ENCODE measurements at regions not wholly inside any gene's neighbourhood (a gene's known extent, or its start where the extent isn't known, plus 50 kb on each side); places are given as distances from the start of the nearest gene placed in this dataset.

GRCh38 chr2:145020694-145021093 is 500.8 kb upstream of the ZEB2 start:
- H3K27me3 Mint-ChIP-seq (ENCODE audit: low read depth): no peaks in the 10 kb centered on the region
- H3K27ac Mint-ChIP-seq: no peak overlapping the region

GRCh38 chr2:145020139-145020538 is 500.2 kb upstream of the ZEB2 start:
- H3K27me3 Mint-ChIP-seq (ENCODE audit: low read depth): no peaks in the 10 kb centered on the region
- H3K36me3 Mint-ChIP-seq (ENCODE audit: low read depth): no peaks in the 10 kb centered on the region
- peaks cover 20% of the 10 kb centered on the region for H3K4me1 Mint-ChIP-seq
- no peak for TF ChIP-seq CTCF (IDR thresholded peaks at IDR 0.05; ENCODE audit: unreplicated experiment in 3 of 3)
- H3K27ac Mint-ChIP-seq: no peak overlapping the region
- H3K4me3 Mint-ChIP-seq: no peak overlapping the region
- peaks cover 3% of the 10 kb centered on the region for H3K9me3 Mint-ChIP-seq

More at GRCh38 chr2:145020694-145021093, 500.8 kb upstream of the ZEB2 start:
- Mint-ChIP-seq H3K9me3 (peaks cover 3% of the 10 kb centered on the region), H3K4me1 (peaks cover 20% of the 10 kb centered on the region), H3K4me3 (no peak overlapping the region), H3K36me3 (ENCODE audit: low read depth) (no peaks in the 10 kb centered on the region)
- no peak for TF ChIP-seq CTCF (IDR thresholded peaks at IDR 0.05; ENCODE audit: unreplicated experiment in 3 of 3)

GRCh38 chr2:145018502-145018901 is 498.6 kb upstream of the ZEB2 start:
- H3K36me3 Mint-ChIP-seq (ENCODE audit: low read depth): no peaks in the 10 kb centered on the region
- H3K27me3 Mint-ChIP-seq (ENCODE audit: low read depth): no peaks in the 10 kb centered on the region
- H3K4me1 Mint-ChIP-seq: peaks cover 20% of the 10 kb centered on the region

GRCh38 chr2:145017149-145017548 is 497.2 kb upstream of the ZEB2 start:
- no peaks in the 10 kb centered on the region for H3K36me3 Mint-ChIP-seq (ENCODE audit: low read depth)
- H3K27ac Mint-ChIP-seq: no peak overlapping the region
- H3K4me3 Mint-ChIP-seq: no peak overlapping the region
- peaks cover 3% of the 10 kb centered on the region for H3K9me3 Mint-ChIP-seq
- no peak for TF ChIP-seq CTCF (IDR thresholded peaks at IDR 0.05; ENCODE audit: unreplicated experiment in 3 of 3)
- peaks cover 20% of the 10 kb centered on the region for H3K4me1 Mint-ChIP-seq
- no peaks in the 10 kb centered on the region for H3K27me3 Mint-ChIP-seq (ENCODE audit: low read depth)

More at GRCh38 chr2:145018502-145018901, 498.6 kb upstream of the ZEB2 start:
- TF ChIP-seq CTCF (IDR thresholded peaks at IDR 0.05; ENCODE audit: unreplicated experiment in 3 of 3): no peak
- Mint-ChIP-seq H3K27ac (no peak overlapping the region), H3K9me3 (peaks cover 3% of the 10 kb centered on the region), H3K4me3 (no peak overlapping the region)

GRCh38 chr2:145016711-145017110 is 496.8 kb upstream of the ZEB2 start:
- Mint-ChIP-seq H3K27me3 (ENCODE audit: low read depth) (no peaks in the 10 kb centered on the region), H3K4me3 (no peak overlapping the region), H3K36me3 (ENCODE audit: low read depth) (no peaks in the 10 kb centered on the region), H3K4me1 (peaks cover 18% of the 10 kb centered on the region), H3K27ac (no peak overlapping the region), H3K9me3 (peaks cover 3% of the 10 kb centered on the region)
- no peak for TF ChIP-seq CTCF (IDR thresholded peaks at IDR 0.05; ENCODE audit: unreplicated experiment in 3 of 3)

- Mint-ChIP-seq H3K36me3 (ENCODE audit: low read depth) (no peaks in the 10 kb centered on the region), H3K9me3 (peaks cover 3% of the 10 kb centered on the region), H3K27ac (no peak overlapping the region), H3K4me3 (no peak overlapping the region), H3K4me1 (peaks cover 12% of the 10 kb centered on the region), H3K27me3 (ENCODE audit: low read depth) (no peaks in the 10 kb centered on the region)
- TF ChIP-seq CTCF (IDR thresholded peaks at IDR 0.05; ENCODE audit: unreplicated experiment in 3 of 3): no peak
Observed at GRCh38 chr2:145015561-145015960, 495.6 kb upstream of the ZEB2 start.
